Germinal center (tissue), 1 donor: ENCODE measurements at regions not wholly inside any gene's neighbourhood (a gene's known extent, or its start where the extent isn't known, plus 50 kb on each side); places are given as distances from the start of the nearest gene placed in this dataset.
"Not testable (repeated sequence)": the region's sequence is repeated elsewhere in the genome, so short reads cannot be mapped to it uniquely, and the experiment has no call there.

Experiments used
- DNase-seq: peaks from one replicate; pipeline ENCODE4 v3.0.0; 2012; ENCODE audit warnings: mixed read lengths, low spot score

GRCh38 chr12:91887957-91888356 lies 257.7 kb downstream of the BTG1 start:
- DNase-seq: no peak

GRCh38 chr12:91885851-91886731 lies 259.6 kb downstream of the BTG1 start:
- DNase-seq: no peak

- no peak for DNase-seq
Observed at GRCh38 chr12:91884230-91884629, 261.4 kb downstream of the BTG1 start.

DNA sequence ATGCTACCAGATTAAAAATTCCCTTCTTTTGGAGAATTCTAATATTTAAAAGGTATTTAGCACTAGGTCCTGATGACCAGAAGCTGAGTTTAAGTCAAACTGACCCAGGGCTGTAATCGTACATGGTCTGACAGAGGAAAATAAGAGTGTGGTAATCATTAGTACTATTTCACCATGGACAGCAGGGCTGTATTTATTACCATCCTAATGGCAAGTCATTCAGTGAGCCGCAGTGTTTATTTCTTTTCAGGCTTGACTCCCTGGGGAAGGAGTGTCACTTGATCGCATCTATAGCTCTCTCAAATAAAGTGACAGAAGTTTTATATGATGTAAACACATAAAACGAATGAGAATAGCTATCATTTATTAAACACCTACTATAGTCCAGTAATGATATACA lies 261.8 kb downstream of the BTG1 start:
- DNase-seq: no peak

DNA sequence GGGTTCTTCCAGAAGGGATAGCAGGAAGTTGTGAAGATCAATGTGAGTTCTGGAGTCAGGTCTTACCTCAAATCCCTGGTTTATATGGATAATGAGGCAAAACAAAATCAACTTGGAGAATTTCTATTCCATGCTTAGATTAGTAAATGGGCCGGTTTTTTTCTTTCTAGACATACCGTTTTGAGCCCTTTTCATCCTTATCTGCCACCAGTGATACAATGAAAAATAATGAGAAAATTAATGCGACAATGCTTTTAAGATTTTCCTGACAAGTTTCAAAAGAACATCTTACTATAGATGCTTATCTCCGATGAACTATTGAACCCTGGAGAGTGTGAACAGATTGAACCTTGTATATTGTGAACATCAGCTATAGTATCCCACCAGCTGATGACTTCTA lies 262.7 kb downstream of the BTG1 start:
- DNase-seq: no peak

- no peak for DNase-seq
Observed at GRCh38 chr12:91880528-91880927, 265.1 kb downstream of the BTG1 start.

DNA sequence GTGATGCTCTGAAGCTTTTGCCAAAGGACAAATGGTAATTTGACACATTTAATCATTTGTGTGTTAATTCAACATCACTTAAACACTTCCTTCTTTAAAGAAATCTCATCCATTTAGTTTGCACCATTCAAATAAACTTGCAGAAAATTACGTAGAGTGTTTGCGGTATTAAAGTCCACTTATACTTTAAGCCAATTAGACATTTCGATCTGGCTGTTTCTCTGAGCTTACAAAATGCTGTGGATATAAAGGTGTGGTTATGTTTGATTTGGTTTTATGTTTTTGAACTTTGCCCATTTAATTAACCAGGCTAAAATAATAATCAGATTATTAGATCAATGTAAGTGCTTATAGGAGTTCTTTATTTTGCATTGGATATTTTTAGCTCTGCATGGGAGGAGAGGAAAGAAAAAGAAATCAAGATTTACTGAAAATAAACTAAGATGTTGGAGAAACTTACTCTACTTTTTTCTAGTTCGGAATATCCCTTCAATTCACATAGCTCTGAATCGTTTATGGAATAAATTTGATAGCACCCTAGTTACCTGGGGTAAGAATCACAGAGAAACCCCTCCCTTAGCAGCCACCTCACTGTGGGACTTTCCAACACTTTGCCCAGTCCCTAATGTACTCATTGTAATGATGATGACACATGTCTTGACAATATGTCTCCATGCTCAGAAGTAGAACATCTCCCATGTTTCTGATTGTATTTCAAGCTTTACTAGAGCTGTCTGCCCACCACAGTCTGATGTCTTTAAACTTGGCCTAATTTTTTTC lies 268.0 kb downstream of the BTG1 start:
- DNase-seq: no peak

DNA sequence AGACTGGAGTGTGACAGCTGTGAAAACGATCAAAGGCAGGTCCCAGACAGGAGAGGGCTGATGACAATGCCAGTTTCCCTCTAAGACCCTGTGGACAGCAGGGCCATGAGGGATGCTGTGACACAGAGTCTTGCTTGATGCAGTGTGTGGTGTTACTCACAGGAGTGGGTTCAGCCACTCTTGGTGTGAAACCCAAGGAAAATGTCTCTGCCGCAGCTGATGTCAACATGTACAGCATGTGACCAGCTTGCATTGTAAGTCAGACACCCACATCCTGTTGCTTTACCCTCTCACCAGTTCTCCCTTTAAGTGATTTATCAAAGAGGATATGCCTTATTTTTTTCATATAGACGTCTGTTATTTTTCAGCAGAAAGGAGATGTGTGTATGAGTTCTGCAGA lies 268.6 kb downstream of the BTG1 start:
- DNase-seq: peak; percentile 6

DNA sequence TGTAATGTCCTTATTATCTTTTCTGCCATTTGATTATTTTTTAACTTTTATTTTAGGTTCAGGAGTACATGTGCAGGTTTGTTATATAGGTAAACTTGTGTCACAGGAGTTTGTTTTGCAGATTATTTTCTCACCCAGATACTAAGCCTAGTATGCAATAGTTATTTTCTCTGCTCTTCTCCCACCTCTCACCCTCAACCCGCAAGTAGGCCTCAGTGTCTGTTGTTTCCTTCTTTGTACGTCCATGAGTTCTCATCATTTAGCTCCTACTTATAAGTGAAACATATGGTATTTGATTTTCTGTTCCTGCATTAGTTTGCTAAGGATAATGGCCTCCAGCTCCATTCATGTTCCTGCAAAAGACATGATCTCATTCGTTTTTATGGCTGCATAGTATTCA lies 270.0 kb downstream of the BTG1 start:
- DNase-seq: not testable (repeated sequence)

- no peak for DNase-seq
Observed at GRCh38 chr12:91874086-91874865, 271.4 kb downstream of the BTG1 start.

DNA sequence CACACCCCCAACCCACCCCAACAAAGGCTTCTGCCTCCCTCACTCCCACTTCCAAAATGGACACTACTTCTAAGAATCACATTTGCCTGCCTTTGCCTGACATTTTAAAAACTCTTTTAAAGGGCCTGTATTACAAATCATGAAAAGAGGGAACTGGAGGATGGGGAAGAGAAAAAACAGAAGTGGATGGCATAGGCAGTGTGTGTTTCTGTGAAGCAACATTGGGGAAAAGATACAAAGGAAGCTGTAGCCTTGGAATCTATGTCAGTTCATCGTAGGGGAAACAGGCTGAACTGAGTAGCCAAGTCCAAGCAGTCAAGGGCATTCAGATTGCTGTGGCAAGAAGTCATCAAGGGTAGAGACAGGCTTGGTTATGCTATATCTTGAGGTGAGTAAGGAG lies 273.9 kb downstream of the BTG1 start:
- no peak for DNase-seq

- no peak for DNase-seq
Observed at GRCh38 chr12:91870872-91871707, 274.6 kb downstream of the BTG1 start.

- DNase-seq: no peak
Observed at GRCh38 chr12:91868054-91868453, 277.6 kb downstream of the BTG1 start.

DNA sequence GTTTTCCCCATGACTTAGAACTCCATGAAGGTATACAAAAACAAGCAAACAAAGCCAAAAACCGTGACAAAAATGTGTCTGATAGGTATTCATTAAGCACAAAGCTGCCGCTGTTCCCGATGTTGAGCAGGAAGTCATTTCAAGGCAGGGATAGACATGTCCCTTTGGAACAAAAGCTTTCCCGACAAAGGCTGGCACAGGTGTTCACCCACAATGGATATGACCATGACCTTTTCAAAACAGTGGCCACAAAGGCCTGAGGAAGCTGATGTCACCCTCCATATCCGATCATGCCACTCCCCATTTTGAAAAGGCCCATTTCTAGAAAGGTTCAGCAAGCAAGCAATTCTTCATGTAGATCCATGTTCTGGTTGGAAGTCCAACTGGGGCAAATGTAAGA lies 279.1 kb downstream of the BTG1 start:
- no peak for DNase-seq

GRCh38 chr12:91863702-91864101 lies 281.9 kb downstream of the BTG1 start:
- no peak for DNase-seq

DNA sequence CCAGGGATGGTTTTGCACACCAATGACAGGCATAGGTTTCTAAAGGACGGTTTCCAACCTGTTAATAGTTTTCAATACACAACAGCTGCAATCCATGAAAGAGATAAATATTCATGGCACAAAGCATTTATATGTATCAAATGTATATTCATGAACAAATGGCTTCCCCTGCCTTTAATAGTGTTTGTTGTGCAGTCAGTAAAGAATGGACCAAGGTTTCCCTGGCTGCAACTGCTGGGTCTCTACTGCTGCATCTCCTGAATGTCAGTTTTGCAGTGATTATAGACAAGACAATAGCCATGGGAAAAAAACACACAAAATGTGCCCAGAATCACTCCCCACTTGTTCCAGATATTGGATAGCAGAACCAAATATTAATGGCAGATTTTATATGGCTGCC lies 284.1 kb downstream of the BTG1 start:
- no peak for DNase-seq

- no peak for DNase-seq
Observed at GRCh38 chr12:91859347-91859746, 286.3 kb downstream of the BTG1 start.

DNA sequence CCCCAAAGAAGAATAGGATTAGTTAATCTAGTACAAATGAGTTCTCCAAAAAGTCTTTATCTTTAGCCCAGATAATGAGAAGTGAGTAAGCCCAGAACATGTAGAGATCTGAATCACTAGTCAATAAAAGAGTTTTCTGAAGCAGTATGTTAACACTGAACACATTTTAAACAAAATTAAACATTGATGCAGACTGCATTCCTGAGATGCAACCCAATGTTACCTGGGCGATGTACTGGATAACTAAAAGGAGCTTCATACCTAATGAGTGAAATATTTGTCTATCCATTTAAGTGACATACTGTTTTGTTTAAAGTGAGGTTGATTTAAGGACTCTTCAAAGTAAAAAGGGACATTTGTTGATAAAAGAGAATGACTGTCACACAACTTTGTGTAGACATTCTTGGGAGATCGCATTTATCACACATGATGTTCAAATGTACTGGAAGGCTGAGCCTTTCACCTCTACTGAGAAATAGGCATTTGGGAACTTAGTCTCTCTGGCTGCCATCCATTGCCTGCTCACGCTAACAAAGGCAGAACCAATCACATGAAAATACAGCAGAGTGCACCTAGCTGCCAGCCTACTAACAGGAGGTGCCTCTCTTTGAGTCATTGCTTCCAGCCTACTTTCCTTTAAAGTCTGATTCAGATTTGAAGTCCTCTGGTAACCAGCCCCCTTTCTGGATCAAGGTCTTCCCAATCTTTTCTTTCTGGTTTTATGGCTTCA lies 287.7 kb downstream of the BTG1 start:
- DNase-seq: no peak

GRCh38 chr12:91854725-91855124 lies 290.9 kb downstream of the BTG1 start:
- no peak for DNase-seq

GRCh38 chr12:91853350-91854127 lies 292.1 kb downstream of the BTG1 start:
- DNase-seq: no peak
